ENCODE measurements at regions not wholly inside any gene's neighbourhood (a gene's known extent, or its start where the extent isn't known, plus 50 kb on each side); places are given as distances from the start of the nearest gene placed in this dataset.

DNA sequence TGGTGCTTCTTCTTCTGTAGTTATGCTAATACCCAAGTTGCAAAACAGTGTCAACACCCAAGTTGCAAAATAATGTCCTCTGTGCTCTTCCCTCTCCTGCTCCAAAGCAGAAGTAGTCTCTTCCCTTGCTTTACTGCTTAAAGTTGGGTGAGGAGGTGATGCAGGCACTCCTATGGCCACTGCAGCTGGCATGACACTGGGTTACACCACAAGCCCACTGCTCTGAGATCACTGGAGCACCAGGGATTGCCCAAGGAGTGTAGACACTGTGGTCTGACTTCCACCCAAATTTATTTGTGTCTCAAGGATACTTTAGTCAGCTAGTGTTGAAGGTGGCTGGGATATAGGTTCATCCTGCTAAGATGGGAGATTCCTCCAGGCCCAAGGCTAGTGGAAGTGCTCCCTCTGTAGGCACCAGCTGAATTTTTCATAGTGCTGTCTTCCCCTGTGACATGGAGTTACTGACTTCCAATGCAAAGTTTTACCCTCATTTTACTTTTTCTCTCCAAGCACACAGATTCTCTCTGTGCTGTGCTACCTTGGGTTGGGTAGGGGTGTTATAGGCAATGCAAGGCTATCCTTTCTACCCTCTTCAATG lies 196.2 kb upstream of the TENT5D start:
- Histone ChIP-seq H3K36me3 (ENCODE audit: insufficient read depth, low read length) (no peaks in the 10 kb centered on the region), H3K9me2 (ENCODE audit: insufficient read depth, low read length) (no peaks in the 10 kb centered on the region), H3K4me2 (ENCODE audit: low read length) (no peak overlapping the region), H3K4me3 (ENCODE audit: low read depth, low read length, poor library complexity, severe bottlenecking) (no peak overlapping the region), H3K27ac (ENCODE audit: low read depth, low read length, poor library complexity, severe bottlenecking) (no peak overlapping the region), H3K4me1 (ENCODE audit: insufficient read depth, low read length, poor library complexity, severe bottlenecking) (no peaks in the 10 kb centered on the region), H4K20me1 (ENCODE audit: insufficient read depth, low read length) (no peaks in the 10 kb centered on the region), H3K9me3 (ENCODE audit: low read length) (no peaks in the 10 kb centered on the region), H2AFZ (ENCODE audit: low read length) (no peak overlapping the region), H3K79me2 (ENCODE audit: insufficient read depth, low read depth, low read length) (no peaks in the 10 kb centered on the region)
- DNase-seq (ENCODE audit: low spot score): no peak
- POLR2A ChIA-PET: no interaction called here
- TF ChIP-seq, protein P1, sequence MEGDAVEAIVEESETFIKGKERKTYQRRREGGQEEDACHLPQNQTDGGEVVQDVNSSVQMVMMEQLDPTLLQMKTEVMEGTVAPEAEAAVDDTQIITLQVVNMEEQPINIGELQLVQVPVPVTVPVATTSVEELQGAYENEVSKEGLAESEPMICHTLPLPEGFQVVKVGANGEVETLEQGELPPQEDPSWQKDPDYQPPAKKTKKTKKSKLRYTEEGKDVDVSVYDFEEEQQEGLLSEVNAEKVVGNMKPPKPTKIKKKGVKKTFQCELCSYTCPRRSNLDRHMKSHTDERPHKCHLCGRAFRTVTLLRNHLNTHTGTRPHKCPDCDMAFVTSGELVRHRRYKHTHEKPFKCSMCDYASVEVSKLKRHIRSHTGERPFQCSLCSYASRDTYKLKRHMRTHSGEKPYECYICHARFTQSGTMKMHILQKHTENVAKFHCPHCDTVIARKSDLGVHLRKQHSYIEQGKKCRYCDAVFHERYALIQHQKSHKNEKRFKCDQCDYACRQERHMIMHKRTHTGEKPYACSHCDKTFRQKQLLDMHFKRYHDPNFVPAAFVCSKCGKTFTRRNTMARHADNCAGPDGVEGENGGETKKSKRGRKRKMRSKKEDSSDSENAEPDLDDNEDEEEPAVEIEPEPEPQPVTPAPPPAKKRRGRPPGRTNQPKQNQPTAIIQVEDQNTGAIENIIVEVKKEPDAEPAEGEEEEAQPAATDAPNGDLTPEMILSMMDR (conservative IDR thresholded peaks at IDR 0.05; ENCODE audit: low read length): no peak
- TF ChIP-seq EZH2phosphoT487 (IDR thresholded peaks at IDR 0.05; ENCODE audit: borderline replicate concordance, low read depth, low read length): no peak
- CTCF ChIA-PET (ENCODE audit: unreplicated experiment): no interaction called here
- intact Hi-C loops (cut with micrococcal nuclease; ENCODE audit: unreplicated experiment): no loop called here
- BruUV-seq (replicated peaks): no TSS peak

DNA sequence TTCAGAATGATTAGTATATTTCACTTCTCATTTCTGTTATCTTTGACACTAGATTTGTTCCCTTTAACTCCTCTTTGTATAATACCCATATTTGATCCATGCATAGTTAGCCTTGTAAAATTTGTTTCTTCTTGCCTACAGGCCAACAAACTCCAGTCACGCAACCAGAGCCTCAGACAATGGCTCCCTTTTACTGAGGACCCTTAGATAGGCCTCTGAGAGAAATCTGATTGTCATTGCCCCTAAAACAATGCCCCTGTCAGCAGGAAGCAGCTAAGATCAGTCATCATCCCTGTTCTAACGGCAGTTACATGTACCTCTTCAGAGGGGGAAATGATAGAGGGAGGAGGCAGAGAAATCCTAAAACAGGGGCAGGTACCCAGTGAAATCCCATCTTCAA lies 190.6 kb upstream of the TENT5D start:
- no peak overlapping the region for H2AFZ ChIP-seq (ENCODE audit: low read length)
- DNase-seq (ENCODE audit: low spot score): no peak
- no peak overlapping the region for H3K27ac ChIP-seq (ENCODE audit: low read depth, low read length, poor library complexity, severe bottlenecking)
- H3K9me2 ChIP-seq (ENCODE audit: insufficient read depth, low read length): no peaks in the 10 kb centered on the region
- H3K79me2 ChIP-seq (ENCODE audit: insufficient read depth, low read depth, low read length): no peaks in the 10 kb centered on the region
- H3K4me3 ChIP-seq (ENCODE audit: low read depth, low read length, poor library complexity, severe bottlenecking): no peak overlapping the region
- no peaks in the 10 kb centered on the region for H3K4me1 ChIP-seq (ENCODE audit: insufficient read depth, low read length, poor library complexity, severe bottlenecking)
- no peaks in the 10 kb centered on the region for H3K9me3 ChIP-seq (ENCODE audit: low read length)
- TF ChIP-seq, protein P1 (conservative IDR thresholded peaks at IDR 0.05; ENCODE audit: low read length): no peak
- TF ChIP-seq EZH2phosphoT487 (IDR thresholded peaks at IDR 0.05; ENCODE audit: borderline replicate concordance, low read depth, low read length): no peak
- no peaks in the 10 kb centered on the region for H3K36me3 ChIP-seq (ENCODE audit: insufficient read depth, low read length)
- no peak overlapping the region for H3K4me2 ChIP-seq (ENCODE audit: low read length)
- intact Hi-C loops (cut with micrococcal nuclease; ENCODE audit: unreplicated experiment): no loop called here
- POLR2A ChIA-PET: no interaction called here
- CTCF ChIA-PET (ENCODE audit: unreplicated experiment): no interaction called here
- no TSS peak for BruUV-seq (replicated peaks)
- H4K20me1 ChIP-seq (ENCODE audit: insufficient read depth, low read length): no peaks in the 10 kb centered on the region

DNA sequence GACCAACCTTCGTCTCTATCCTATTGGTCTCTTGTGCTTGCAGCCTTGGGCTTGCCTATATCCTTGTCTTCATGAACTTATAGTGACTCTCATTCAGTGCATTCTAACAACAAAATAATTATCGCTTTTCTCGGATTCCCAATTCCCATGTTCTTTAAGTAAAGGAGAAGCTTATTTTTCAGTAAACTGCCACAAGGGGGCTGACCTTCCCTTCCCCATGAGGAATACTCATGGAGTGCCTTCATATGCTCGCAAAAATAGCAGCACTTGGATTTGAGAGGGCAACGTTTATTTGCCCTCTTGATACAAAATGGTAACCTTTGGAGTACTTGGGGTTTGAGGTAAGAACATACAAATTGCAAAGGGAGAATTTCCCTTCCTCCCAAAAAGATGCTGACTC lies 183.2 kb upstream of the TENT5D start:
- ChIA-PET POLR2A (no interaction called here), CTCF (ENCODE audit: unreplicated experiment) (no interaction called here)
- H3K4me1 ChIP-seq (ENCODE audit: insufficient read depth, low read length, poor library complexity, severe bottlenecking): no peaks in the 10 kb centered on the region
- no peak for DNase-seq (ENCODE audit: low spot score)
- intact Hi-C loops (cut with micrococcal nuclease; ENCODE audit: unreplicated experiment): no loop called here
- BruUV-seq (replicated peaks): no TSS peak
- no peaks in the 10 kb centered on the region for H3K9me2 ChIP-seq (ENCODE audit: insufficient read depth, low read length)
- H3K9me3 ChIP-seq (ENCODE audit: low read length): no peaks in the 10 kb centered on the region
- TF ChIP-seq, protein P1 (conservative IDR thresholded peaks at IDR 0.05; ENCODE audit: low read length): no peak
- no peak for TF ChIP-seq EZH2phosphoT487 (IDR thresholded peaks at IDR 0.05; ENCODE audit: borderline replicate concordance, low read depth, low read length)
- H2AFZ ChIP-seq (ENCODE audit: low read length): no peak overlapping the region
- no peak overlapping the region for H3K4me2 ChIP-seq (ENCODE audit: low read length)
- H3K79me2 ChIP-seq (ENCODE audit: insufficient read depth, low read depth, low read length): no peaks in the 10 kb centered on the region
- H3K36me3 ChIP-seq (ENCODE audit: insufficient read depth, low read length): no peaks in the 10 kb centered on the region
- H3K4me3 ChIP-seq (ENCODE audit: low read depth, low read length, poor library complexity, severe bottlenecking): no peak overlapping the region
- no peak overlapping the region for H3K27ac ChIP-seq (ENCODE audit: low read depth, low read length, poor library complexity, severe bottlenecking)
- H4K20me1 ChIP-seq (ENCODE audit: insufficient read depth, low read length): no peaks in the 10 kb centered on the region
